Progenitor cell of endocrine pancreas (in vitro differentiated cells): ENCODE measurements at regions not wholly inside any gene's neighbourhood (a gene's known extent, or its start where the extent isn't known, plus 50 kb on each side); places are given as distances from the start of the nearest gene placed in this dataset.
A peak's percentile ranks its signal among the peaks of the same experiment; 100 is the strongest.

ENCODE experiments used
- DNase-seq: peaks from one replicate; pipeline ENCODE4 v3.0.0; 2021; ENCODE audit warnings: low spot score; ENCODE audit not compliant: unreplicated experiment
- H3K27ac Mint-ChIP-seq: 2 replicates; pipeline ENCODE4 v1.8.0; 2021; ENCODE audit warnings: mild to moderate bottlenecking, moderate library complexity, mixed read lengths
- H3K27me3 Mint-ChIP-seq: 2 replicates; pipeline ENCODE4 v1.8.0; 2021; ENCODE audit warnings: mixed read lengths
- H3K36me3 Mint-ChIP-seq: 2 replicates; pipeline ENCODE4 v1.8.0; 2022; ENCODE audit warnings: mixed read lengths; ENCODE audit not compliant: insufficient read depth
- H3K4me1 Mint-ChIP-seq: 2 replicates; pipeline ENCODE4 v1.8.0; 2021; ENCODE audit warnings: low read depth, mixed read lengths
- H3K4me3 Mint-ChIP-seq: 2 replicates; pipeline ENCODE4 v1.8.0; 2021; ENCODE audit warnings: low read depth, mild to moderate bottlenecking, moderate library complexity, mixed read lengths
- H3K9me3 Mint-ChIP-seq: 2 replicates; pipeline ENCODE4 v1.8.0; 2021; ENCODE audit warnings: low read depth, mixed read lengths
- CTCF ChIP-seq: fragments of 200-600 bp; sonication (generic); IDR thresholded peaks from one replicate; pipeline ENCODE4 v1.5.0; 2021; ENCODE audit warnings: antibody characterized with exemption, mild to moderate bottlenecking; ENCODE audit not compliant: unreplicated experiment

- no peak overlapping the region for H3K4me3 Mint-ChIP-seq
- H3K27ac Mint-ChIP-seq, result no peak overlapping the region
- peaks cover under 1% of the 10 kb centered on the region for H3K9me3 Mint-ChIP-seq
- H3K36me3 Mint-ChIP-seq, result peaks cover under 1% of the 10 kb centered on the region
- H3K27me3 Mint-ChIP-seq, result peaks cover 69% of the 10 kb centered on the region
- peaks cover 2% of the 10 kb centered on the region for H3K4me1 Mint-ChIP-seq
- no peak for DNase-seq
- TF ChIP-seq CTCF, result no peak
These were observed 131.1 kb upstream of the WNT4 start for GRCh38 chr1:22273686-22274681.

GRCh38 chr1:22275167-22275566 lies 132.3 kb upstream of the WNT4 start:
- TF ChIP-seq CTCF, result no peak
- DNase-seq, result no peak

GRCh38 chr1:22275626-22276395 lies 132.9 kb upstream of the WNT4 start:
- H3K27ac Mint-ChIP-seq, result no peak overlapping the region
- peak; percentile 62 for DNase-seq
- TF ChIP-seq CTCF, result peak; percentile 80
- peaks cover 3% of the 10 kb centered on the region for H3K9me3 Mint-ChIP-seq
- H3K36me3 Mint-ChIP-seq, result peaks cover 2% of the 10 kb centered on the region
- peaks cover 2% of the 10 kb centered on the region for H3K4me1 Mint-ChIP-seq
- no peak overlapping the region for H3K4me3 Mint-ChIP-seq
- peaks cover 65% of the 10 kb centered on the region for H3K27me3 Mint-ChIP-seq

More at GRCh38 chr1:22275167-22275566, 132.3 kb upstream of the WNT4 start:
- no peak overlapping the region for H3K4me3 Mint-ChIP-seq
- H3K27ac Mint-ChIP-seq, result peak overlapping the region; percentile 82
- H3K27me3 Mint-ChIP-seq, result peaks cover 62% of the 10 kb centered on the region
- peaks cover 2% of the 10 kb centered on the region for H3K4me1 Mint-ChIP-seq
- peaks cover 2% of the 10 kb centered on the region for H3K36me3 Mint-ChIP-seq
- H3K9me3 Mint-ChIP-seq, result peaks cover 3% of the 10 kb centered on the region

GRCh38 chr1:22276396-22276748 lies 133.5 kb upstream of the WNT4 start:
- no peak overlapping the region for H3K27ac Mint-ChIP-seq
- H3K36me3 Mint-ChIP-seq, result peaks cover 2% of the 10 kb centered on the region
- no peak overlapping the region for H3K4me3 Mint-ChIP-seq
- peaks cover 68% of the 10 kb centered on the region for H3K27me3 Mint-ChIP-seq
- TF ChIP-seq CTCF, result no peak
- peaks cover 2% of the 10 kb centered on the region for H3K4me1 Mint-ChIP-seq
- H3K9me3 Mint-ChIP-seq, result peaks cover 3% of the 10 kb centered on the region
- no peak for DNase-seq

- no peak overlapping the region for H3K4me3 Mint-ChIP-seq
- H3K27me3 Mint-ChIP-seq, result peaks cover 68% of the 10 kb centered on the region
- H3K27ac Mint-ChIP-seq, result no peak overlapping the region
These were observed 134.8 kb upstream of the WNT4 start for GRCh38 chr1:22277662-22278061.

More at GRCh38 chr1:22277662-22278061, 134.8 kb upstream of the WNT4 start:
- peaks cover 2% of the 10 kb centered on the region for H3K36me3 Mint-ChIP-seq
- H3K4me1 Mint-ChIP-seq, result no peaks in the 10 kb centered on the region
- no peak for TF ChIP-seq CTCF
- H3K9me3 Mint-ChIP-seq, result peaks cover 3% of the 10 kb centered on the region
- DNase-seq, result no peak
